Neural cell (in vitro differentiated cells): ENCODE measurements at regions not wholly inside any gene's neighbourhood (a gene's known extent, or its start where the extent isn't known, plus 50 kb on each side); places are given as distances from the start of the nearest gene placed in this dataset.

ENCODE experiments used
- H2AFZ ChIP-seq: fragments of 200-600, 300-800 bp; sonication (generic), shearing (Covaris generic); 2 replicates; pipeline ENCODE4 v1.6.0; 2014; ENCODE audit warnings: low read depth, mild to moderate bottlenecking, antibody characterized with exemption, low read length, moderate library complexity
- H3F3A ChIP-seq: fragments of 200-600 bp; shearing (Covaris generic); 2 replicates; pipeline ENCODE4 v1.6.1; 2016; ENCODE audit warnings: mild to moderate bottlenecking, moderate library complexity, mixed read lengths, antibody characterized with exemption, low read length; ENCODE audit not compliant: insufficient read depth, poor library complexity, severe bottlenecking
- H3K27ac ChIP-seq: fragments of 200-600, 300-800 bp; sonication (generic), shearing (Covaris generic); 2 replicates; pipeline ENCODE4 v1.5.1; 2014; ENCODE audit warnings: mild to moderate bottlenecking, low read length, moderate library complexity
- H3K27me3 ChIP-seq: fragments of 300-800, 200-600 bp; sonication (generic), shearing (Covaris generic); 2 replicates; pipeline ENCODE4 v1.6.0; 2014; ENCODE audit warnings: mild to moderate bottlenecking, low read depth, low read length, moderate library complexity; ENCODE audit not compliant: insufficient read depth
- H3K36me3 ChIP-seq: fragments of 300-800, 200-600 bp; sonication (generic), shearing (Covaris generic); 2 replicates; pipeline ENCODE4 v1.5.1; 2014; ENCODE audit warnings: mild to moderate bottlenecking, antibody characterized with exemption, low read length, moderate library complexity; ENCODE audit not compliant: insufficient read depth
- H3K4me2 ChIP-seq: fragments of 300-800, 200-600 bp; sonication (generic), shearing (Covaris generic); 2 replicates; pipeline ENCODE4 v1.6.0; 2014; ENCODE audit warnings: mild to moderate bottlenecking, low read length
- H3K4me3 ChIP-seq: fragments of 300-800, 200-600 bp; sonication (generic), shearing (Covaris generic); 2 replicates; pipeline ENCODE4 v1.5.1; 2014; ENCODE audit warnings: mild to moderate bottlenecking, low read length, moderate library complexity
- H3K79me2 ChIP-seq: fragments of 200-600 bp; shearing (Covaris generic); replicated peaks from 2 replicates; pipeline ENCODE4 v1.6.0; 2014; ENCODE audit warnings: mild to moderate bottlenecking, low read length, moderate library complexity; ENCODE audit not compliant: insufficient read depth
- H3K9ac ChIP-seq: fragments of 300-800, 200-600 bp; sonication (generic), shearing (Covaris generic); 2 replicates; pipeline ENCODE4 v1.6.1; 2016; ENCODE audit warnings: mild to moderate bottlenecking, low read length, mixed read lengths
- H3K9me2 ChIP-seq: fragments of 200-600 bp; shearing (Covaris generic); 2 replicates; pipeline ENCODE4 v1.6.1; 2016; ENCODE audit warnings: mild to moderate bottlenecking, low read length, mixed read lengths; ENCODE audit not compliant: insufficient read depth
- H3K9me3 ChIP-seq: fragments of 200-600, 300-800 bp; sonication (generic), shearing (Covaris generic); 2 replicates; pipeline ENCODE4 v1.6.1; 2016; ENCODE audit warnings: mild to moderate bottlenecking, mixed run types, low read length, moderate library complexity, mixed read lengths
- H4K20me1 ChIP-seq: fragments of 200-600 bp; shearing (Covaris generic); 2 replicates; pipeline ENCODE4 v1.6.1; 2016; ENCODE audit warnings: mild to moderate bottlenecking, mixed run types; ENCODE audit not compliant: insufficient read depth
- CTCF ChIP-seq: fragments of 450-650 bp; IDR thresholded peaks from 2 replicates; pipeline ENCODE4 v1.5.1; 2014; ENCODE audit warnings: antibody characterized with exemption, mild to moderate bottlenecking, moderate library complexity; ENCODE audit not compliant: poor library complexity, severe bottlenecking
- EP300 ChIP-seq: fragments of 450-650 bp; conservative IDR thresholded peaks from 2 replicates; pipeline ENCODE4 v1.6.1; 2014; ENCODE audit warnings: antibody characterized with exemption, mild to moderate bottlenecking, moderate library complexity; ENCODE audit not compliant: poor library complexity, severe bottlenecking
- EZH2 ChIP-seq: fragments of 200-600, 300-800 bp; shearing (Covaris generic), sonication (generic); IDR thresholded peaks from 2 replicates; pipeline ENCODE4 v1.6.1; 2014; ENCODE audit warnings: antibody characterized with exemption, low read length, borderline replicate concordance, mild to moderate bottlenecking; ENCODE audit not compliant: insufficient read depth, poor library complexity, severe bottlenecking
- MXI1 ChIP-seq: fragments of 450-650 bp; conservative IDR thresholded peaks from 2 replicates; pipeline ENCODE4 v1.6.1; 2014; ENCODE audit warnings: antibody characterized with exemption, mild to moderate bottlenecking; ENCODE audit not compliant: poor library complexity, severe bottlenecking
- POLR2AphosphoS5 ChIP-seq: IDR thresholded peaks from 2 replicates; pipeline ENCODE4 v1.6.1; 2012
- RAD21 ChIP-seq: fragments of 450-650 bp; conservative IDR thresholded peaks from 2 replicates; pipeline ENCODE4 v1.6.1; 2014; ENCODE audit warnings: antibody characterized with exemption, mild to moderate bottlenecking, moderate library complexity
- REST ChIP-seq: IDR thresholded peaks from 2 replicates; pipeline ENCODE4 v1.6.1; 2012; ENCODE audit warnings: borderline replicate concordance
- SMC3 ChIP-seq: fragments of 450-650 bp; conservative IDR thresholded peaks from 2 replicates; pipeline ENCODE4 v1.6.1; 2014; ENCODE audit warnings: antibody characterized with exemption, mild to moderate bottlenecking, moderate library complexity; ENCODE audit not compliant: poor library complexity
- TAF1 ChIP-seq: IDR thresholded peaks from 2 replicates; pipeline ENCODE4 v1.6.1; 2012; ENCODE audit warnings: low read depth

- Histone ChIP-seq H3K27me3 (no peaks in the 10 kb centered on the region), H3F3A (no peaks in the 10 kb centered on the region), H4K20me1 (no peaks in the 10 kb centered on the region), H3K36me3 (no peaks in the 10 kb centered on the region), H3K79me2 (no peaks in the 10 kb centered on the region), H3K9me3 (no peaks in the 10 kb centered on the region), H2AFZ (no peak overlapping the region), H3K4me3 (no peak overlapping the region), H3K4me2 (no peak overlapping the region), H3K27ac (no peak overlapping the region), H3K9me2 (no peaks in the 10 kb centered on the region), H3K9ac (no peak overlapping the region)
- no peak for TF ChIP-seq EP300
- no peak for TF ChIP-seq POLR2AphosphoS5
- no peak for TF ChIP-seq TAF1
- TF ChIP-seq EZH2 = no peak
- no peak for TF ChIP-seq SMC3
- no peak for TF ChIP-seq RAD21
- TF ChIP-seq CTCF = no peak
- no peak for TF ChIP-seq REST
- no peak for TF ChIP-seq MXI1
Observed at GRCh38 chr15:85979929-85980328, 99.7 kb upstream of the AGBL1 start.

- H2AFZ ChIP-seq = no peak overlapping the region
Observed at GRCh38 chr15:85980946-85981345, 98.7 kb upstream of the AGBL1 start.

More at GRCh38 chr15:85980946-85981345, 98.7 kb upstream of the AGBL1 start:
- no peaks in the 10 kb centered on the region for H3F3A ChIP-seq
- H3K36me3 ChIP-seq = no peaks in the 10 kb centered on the region
- H3K4me3 ChIP-seq = no peak overlapping the region
- H3K9me2 ChIP-seq = no peaks in the 10 kb centered on the region
- no peak overlapping the region for H3K9ac ChIP-seq
- H3K4me2 ChIP-seq = no peak overlapping the region
- H3K27ac ChIP-seq = no peak overlapping the region
- no peaks in the 10 kb centered on the region for H3K9me3 ChIP-seq
- no peak for TF ChIP-seq SMC3
- TF ChIP-seq REST = no peak
- TF ChIP-seq EP300 = no peak
- TF ChIP-seq EZH2 = no peak
- TF ChIP-seq RAD21 = no peak
- TF ChIP-seq POLR2AphosphoS5 = no peak
- H3K27me3 ChIP-seq = no peaks in the 10 kb centered on the region
- no peaks in the 10 kb centered on the region for H4K20me1 ChIP-seq
- H3K79me2 ChIP-seq = no peaks in the 10 kb centered on the region
